GM23248 (cell line): ENCODE measurements at regions not wholly inside any gene's neighbourhood (a gene's known extent, or its start where the extent isn't known, plus 50 kb on each side); places are given as distances from the start of the nearest gene placed in this dataset.

Source experiments
- EZH2 ChIP-seq: fragments of 200-600 bp; sonication (generic); IDR thresholded peaks from 2 replicates; pipeline ENCODE4 v1.6.1; 2018; ENCODE audit warnings: antibody characterized with exemption, mild to moderate bottlenecking; ENCODE audit not compliant: insufficient read depth, poor library complexity, severe bottlenecking
- EZH2phosphoT487 ChIP-seq: fragments of 200-600 bp; sonication (generic); IDR thresholded peaks from 2 replicates; pipeline ENCODE4 v1.6.1; 2018; ENCODE audit warnings: antibody characterized with exemption, moderate library complexity, mild to moderate bottlenecking, low read depth; ENCODE audit not compliant: insufficient read depth

DNA sequence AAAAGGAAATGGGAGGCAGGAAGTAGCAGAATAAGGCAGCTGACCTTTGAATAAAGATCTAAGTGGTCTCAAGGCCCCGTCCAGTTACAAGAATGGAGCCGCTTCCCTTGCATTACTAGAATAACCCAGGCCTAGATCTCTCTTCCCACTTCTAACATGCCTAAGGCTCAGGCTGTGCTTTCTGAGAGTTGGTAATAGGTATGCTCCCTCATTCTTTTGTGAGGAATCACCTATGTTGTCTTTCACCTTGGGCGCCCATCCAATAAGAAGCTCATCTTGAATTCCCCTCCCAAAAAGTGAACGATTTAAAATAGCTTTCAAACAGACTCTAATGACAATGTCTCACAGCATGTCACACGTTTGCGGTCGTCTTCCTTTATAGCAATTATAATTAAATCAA lies 101.2 kb downstream of the KCNJ2 start:
- TF ChIP-seq EZH2 (no peak), EZH2phosphoT487 (no peak)
